Endodermal cell (in vitro differentiated cells): ENCODE measurements at regions not wholly inside any gene's neighbourhood (a gene's known extent, or its start where the extent isn't known, plus 50 kb on each side); places are given as distances from the start of the nearest gene placed in this dataset.

Experiments used
- DNase-seq: peaks from one replicate; pipeline ENCODE4 v3.0.0-alpha.2; 2017
- H3K27ac ChIP-seq: 2 replicates; pipeline ENCODE4 v1.5.1; 2013; ENCODE audit warnings: mild to moderate bottlenecking, low read depth, low read length, moderate library complexity
- H3K27me3 ChIP-seq: 2 replicates; pipeline ENCODE4 v1.6.1; 2013; ENCODE audit warnings: mild to moderate bottlenecking, low read length, moderate library complexity; ENCODE audit not compliant: insufficient read depth, control insufficient read depth, poor library complexity, severe bottlenecking
- H3K36me3 ChIP-seq: 2 replicates; pipeline ENCODE4 v1.7.0; 2013; ENCODE audit warnings: mild to moderate bottlenecking, low read length, moderate library complexity; ENCODE audit not compliant: control insufficient read depth, insufficient read depth
- H3K4me1 ChIP-seq: one replicate; pipeline ENCODE4 v1.7.0; 2013; ENCODE audit warnings: low read length; ENCODE audit not compliant: control insufficient read depth, insufficient read depth
- H3K4me3 ChIP-seq: 2 replicates; pipeline ENCODE4 v1.5.1; 2013; ENCODE audit warnings: mild to moderate bottlenecking, low read length, moderate library complexity
- H3K9ac ChIP-seq: 2 replicates; pipeline ENCODE4 v1.6.1; 2013; ENCODE audit warnings: mild to moderate bottlenecking, low read length, moderate library complexity; ENCODE audit not compliant: poor library complexity, severe bottlenecking; ENCODE audit errors: extremely low read depth
- H3K9me3 ChIP-seq: 2 replicates; pipeline ENCODE4 v1.6.1; 2013; ENCODE audit warnings: mild to moderate bottlenecking, low read length, moderate library complexity; ENCODE audit not compliant: control insufficient read depth
- H3K27ac Mint-ChIP-seq: 2 replicates; pipeline ENCODE4 v1.8.0; 2020; ENCODE audit warnings: mixed read lengths
- H3K27me3 Mint-ChIP-seq: 2 replicates; pipeline ENCODE4 v1.8.0; 2021; ENCODE audit warnings: mild to moderate bottlenecking, mixed read lengths; ENCODE audit not compliant: insufficient read depth
- H3K36me3 Mint-ChIP-seq: 2 replicates; pipeline ENCODE4 v1.8.0; 2020; ENCODE audit warnings: low read depth, mixed read lengths
- H3K4me1 Mint-ChIP-seq: 2 replicates; pipeline ENCODE4 v1.8.0; 2020; ENCODE audit warnings: mixed read lengths
- H3K4me3 Mint-ChIP-seq: 2 replicates; pipeline ENCODE4 v1.8.0; 2020; ENCODE audit warnings: mild to moderate bottlenecking, moderate library complexity, mixed read lengths
- H3K9me3 Mint-ChIP-seq: 2 replicates; pipeline ENCODE4 v1.8.0; 2020; ENCODE audit warnings: mild to moderate bottlenecking, mixed read lengths
- WGBS, 2 experiments: methylation state at CpG; one replicate each; pipeline versions ENCODE4 v1.1.5 to v1.1.7; 2013; ENCODE audit warnings: missing lambda C conversion rate in 2 of 2, mixed read lengths in 1 of 2; ENCODE audit not compliant: insufficient coverage in 1 of 2, insufficient read length in 1 of 2; 5-methylcytosine and 5-hydroxymethylcytosine counted together
- TF ChIP-seq, protein P1 (sequence below): fragments of 200-600 bp; sonication (generic); conservative IDR thresholded peaks from 2 replicates; pipeline ENCODE4 v1.5.0; 2021; ENCODE audit warnings: antibody characterized with exemption, mild to moderate bottlenecking

GRCh38 chr13:75016225-75016624, 465.7 kb downstream of the TBC1D4 start:
- Histone ChIP-seq H3K36me3 (no peaks in the 10 kb centered on the region), H3K4me3 (no peak overlapping the region), H3K9ac (no peak overlapping the region), H3K27ac (no peak overlapping the region), H3K27me3 (no peaks in the 10 kb centered on the region), H3K4me1 (no peaks in the 10 kb centered on the region), H3K9me3 (no peaks in the 10 kb centered on the region)
- 100% methylated on average over 1 of the region's 1 CpG for WGBS, 2 experiments
- Mint-ChIP-seq H3K27ac (no peak overlapping the region), H3K9me3 (peaks cover 5% of the 10 kb centered on the region), H3K4me1 (no peaks in the 10 kb centered on the region), H3K27me3 (peaks cover 2% of the 10 kb centered on the region), H3K4me3 (no peak overlapping the region), H3K36me3 (no peaks in the 10 kb centered on the region)
- no peak for DNase-seq
- TF ChIP-seq, protein P1, sequence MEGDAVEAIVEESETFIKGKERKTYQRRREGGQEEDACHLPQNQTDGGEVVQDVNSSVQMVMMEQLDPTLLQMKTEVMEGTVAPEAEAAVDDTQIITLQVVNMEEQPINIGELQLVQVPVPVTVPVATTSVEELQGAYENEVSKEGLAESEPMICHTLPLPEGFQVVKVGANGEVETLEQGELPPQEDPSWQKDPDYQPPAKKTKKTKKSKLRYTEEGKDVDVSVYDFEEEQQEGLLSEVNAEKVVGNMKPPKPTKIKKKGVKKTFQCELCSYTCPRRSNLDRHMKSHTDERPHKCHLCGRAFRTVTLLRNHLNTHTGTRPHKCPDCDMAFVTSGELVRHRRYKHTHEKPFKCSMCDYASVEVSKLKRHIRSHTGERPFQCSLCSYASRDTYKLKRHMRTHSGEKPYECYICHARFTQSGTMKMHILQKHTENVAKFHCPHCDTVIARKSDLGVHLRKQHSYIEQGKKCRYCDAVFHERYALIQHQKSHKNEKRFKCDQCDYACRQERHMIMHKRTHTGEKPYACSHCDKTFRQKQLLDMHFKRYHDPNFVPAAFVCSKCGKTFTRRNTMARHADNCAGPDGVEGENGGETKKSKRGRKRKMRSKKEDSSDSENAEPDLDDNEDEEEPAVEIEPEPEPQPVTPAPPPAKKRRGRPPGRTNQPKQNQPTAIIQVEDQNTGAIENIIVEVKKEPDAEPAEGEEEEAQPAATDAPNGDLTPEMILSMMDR, result no peak

- no peak overlapping the region for H3K9ac ChIP-seq
- H3K27ac ChIP-seq, result no peak overlapping the region
- no peak overlapping the region for H3K4me3 ChIP-seq
- no peak overlapping the region for H3K27ac Mint-ChIP-seq
- WGBS, 2 experiments, result 88 to 90% methylated on average over 4 of the region's 4 CpGs
- H3K36me3 ChIP-seq, result no peaks in the 10 kb centered on the region
- no peaks in the 10 kb centered on the region for H3K36me3 Mint-ChIP-seq
- no peaks in the 10 kb centered on the region for H3K9me3 ChIP-seq
- DNase-seq, result no peak
- H3K4me1 Mint-ChIP-seq, result no peaks in the 10 kb centered on the region
- no peaks in the 10 kb centered on the region for H3K27me3 ChIP-seq
- no peaks in the 10 kb centered on the region for H3K4me1 ChIP-seq
- no peak overlapping the region for H3K4me3 Mint-ChIP-seq
- peaks cover 2% of the 10 kb centered on the region for H3K27me3 Mint-ChIP-seq
- H3K9me3 Mint-ChIP-seq, result peaks cover 2% of the 10 kb centered on the region
- TF ChIP-seq, protein P1, result no peak
Observed at GRCh38 chr13:75013818-75014217, 468.2 kb downstream of the TBC1D4 start.

DNA sequence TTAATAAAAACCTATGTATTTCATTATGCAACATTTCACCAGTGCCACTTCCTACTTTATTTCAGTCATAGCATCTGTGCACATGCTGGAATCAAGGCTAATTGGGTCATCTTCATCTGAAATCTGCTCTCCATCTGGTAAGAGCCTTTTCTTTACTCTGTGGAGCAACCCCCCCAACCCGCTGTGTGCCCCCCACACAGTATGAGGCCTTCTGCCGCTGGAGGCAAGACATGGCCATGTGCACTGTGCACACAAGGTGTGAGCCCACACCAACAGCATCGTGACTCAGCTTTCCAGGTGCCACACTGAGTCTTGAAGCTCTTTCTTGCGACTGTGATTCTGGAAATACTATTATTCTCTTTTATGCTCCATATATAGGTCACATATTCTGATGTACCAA, 471.0 kb downstream of the TBC1D4 start:
- Histone ChIP-seq H3K4me1 (no peaks in the 10 kb centered on the region), H3K4me3 (no peak overlapping the region), H3K27me3 (no peaks in the 10 kb centered on the region), H3K9me3 (no peaks in the 10 kb centered on the region), H3K9ac (no peak overlapping the region), H3K27ac (no peak overlapping the region), H3K36me3 (no peaks in the 10 kb centered on the region)
- 91% methylated on average over 4 of the region's 4 CpGs; no CpG with 5 or more reads in 1 of the 2 experiments for WGBS, 2 experiments
- TF ChIP-seq, protein P1, result no peak
- no peak overlapping the region for H3K4me3 Mint-ChIP-seq
- no peaks in the 10 kb centered on the region for H3K9me3 Mint-ChIP-seq
- H3K27me3 Mint-ChIP-seq, result peaks cover 2% of the 10 kb centered on the region
- no peaks in the 10 kb centered on the region for H3K36me3 Mint-ChIP-seq
- H3K4me1 Mint-ChIP-seq, result no peaks in the 10 kb centered on the region
- no peak for DNase-seq
- no peak overlapping the region for H3K27ac Mint-ChIP-seq
